Tibial artery (tissue), 4 donors: ENCODE measurements at regions not wholly inside any gene's neighbourhood (a gene's known extent, or its start where the extent isn't known, plus 50 kb on each side); places are given as distances from the start of the nearest gene placed in this dataset.

Experiments
- DNase-seq, 2 donors: peaks; one replicate each; pipeline ENCODE4 v3.0.0-alpha.2; 2019
- H3K27ac ChIP-seq, 2 donors: fragments of 200-600 bp; sonication (generic) in 1 of 2; 1 replicate in 1 of 2; 2 replicates in 1 of 2; pipeline ENCODE4 v1.5.1; 2018 to 2019; ENCODE audit warnings: mild to moderate bottlenecking in 1 of 2
- H3K27me3 ChIP-seq, 2 donors: fragments of 200-600 bp; sonication (generic) in 1 of 2; one replicate each; pipeline versions ENCODE4 v1.5.1 to v1.6.0; 2016 to 2019
- H3K36me3 ChIP-seq, 3 donors: fragments of 200-600 bp; sonication (generic) in 2 of 3; one replicate each; pipeline ENCODE4 v1.5.1; 2016 to 2019; ENCODE audit warnings: mild to moderate bottlenecking in 2 of 3
- H3K4me1 ChIP-seq, 4 donors: fragments of 200-600 bp; sonication (generic) in 2 of 4; 1 replicate in 3 of 4; 2 replicates in 1 of 4; pipeline ENCODE4 v1.5.1; 2016 to 2019
- H3K4me3 ChIP-seq, 2 donors: fragments of 200-600 bp; sonication (generic) in 1 of 2; 1 replicate in 1 of 2; 2 replicates in 1 of 2; pipeline ENCODE4 v1.5.1; 2018 to 2019; ENCODE audit warnings: mild to moderate bottlenecking in 2 of 2
- H3K9me3 ChIP-seq, 3 donors: fragments of 200-600 bp; sonication (generic) in 1 of 3; one replicate each; pipeline ENCODE4 v1.5.1; 2016 to 2019
- intact Hi-C: fragments of 100-400 bp; cut with DNase I; formaldehyde crosslinking; loops from one replicate; pipeline ENCODE4 v1.15.0; 2023; ENCODE audit warnings: low total_unique reads
- TF ChIP-seq, protein P1 (sequence below), 2 experiments: fragments of 200-600 bp in 1 of 2; fragments of 450-650 bp in 1 of 2; IDR thresholded peaks; one replicate each; pipeline ENCODE4 v1.5.1; 2017 to 2019; ENCODE audit warnings: antibody characterized with exemption in 2 of 2, mild to moderate bottlenecking in 1 of 2, moderate library complexity in 1 of 2

DNA sequence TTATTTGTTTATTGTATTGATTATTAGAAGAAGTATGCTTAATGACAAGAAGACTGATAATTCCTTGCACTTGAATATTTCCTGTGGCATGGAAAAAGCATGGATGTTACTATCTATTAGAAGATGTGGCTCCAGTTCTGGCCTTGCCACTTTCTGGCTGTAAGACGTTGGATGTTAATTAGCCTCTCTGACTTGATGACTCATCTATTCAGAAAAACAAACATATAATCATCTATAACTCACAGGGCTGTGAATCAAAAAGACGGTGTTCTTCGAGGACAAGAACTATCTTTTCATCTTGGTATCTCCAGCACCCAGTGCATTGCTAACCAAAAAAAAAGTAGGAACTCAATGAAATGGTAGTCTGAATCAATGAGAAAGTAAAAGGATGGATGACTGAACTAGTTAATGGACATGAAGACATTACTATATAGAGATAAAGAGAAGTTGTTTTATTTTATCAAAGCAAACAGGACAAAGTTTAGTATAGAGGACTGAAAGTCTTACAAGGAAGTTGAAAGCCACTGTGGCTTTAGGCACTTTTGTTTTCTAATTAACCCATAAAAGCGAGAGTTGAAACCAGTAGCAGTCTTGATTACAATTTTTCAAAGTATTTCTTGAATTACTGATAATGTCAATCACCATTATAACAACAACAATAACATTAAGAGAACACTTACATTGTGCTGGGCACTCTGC is 145.3 kb downstream of the RND3 start:
- DNase-seq, result no peak
- TF ChIP-seq, protein P1, sequence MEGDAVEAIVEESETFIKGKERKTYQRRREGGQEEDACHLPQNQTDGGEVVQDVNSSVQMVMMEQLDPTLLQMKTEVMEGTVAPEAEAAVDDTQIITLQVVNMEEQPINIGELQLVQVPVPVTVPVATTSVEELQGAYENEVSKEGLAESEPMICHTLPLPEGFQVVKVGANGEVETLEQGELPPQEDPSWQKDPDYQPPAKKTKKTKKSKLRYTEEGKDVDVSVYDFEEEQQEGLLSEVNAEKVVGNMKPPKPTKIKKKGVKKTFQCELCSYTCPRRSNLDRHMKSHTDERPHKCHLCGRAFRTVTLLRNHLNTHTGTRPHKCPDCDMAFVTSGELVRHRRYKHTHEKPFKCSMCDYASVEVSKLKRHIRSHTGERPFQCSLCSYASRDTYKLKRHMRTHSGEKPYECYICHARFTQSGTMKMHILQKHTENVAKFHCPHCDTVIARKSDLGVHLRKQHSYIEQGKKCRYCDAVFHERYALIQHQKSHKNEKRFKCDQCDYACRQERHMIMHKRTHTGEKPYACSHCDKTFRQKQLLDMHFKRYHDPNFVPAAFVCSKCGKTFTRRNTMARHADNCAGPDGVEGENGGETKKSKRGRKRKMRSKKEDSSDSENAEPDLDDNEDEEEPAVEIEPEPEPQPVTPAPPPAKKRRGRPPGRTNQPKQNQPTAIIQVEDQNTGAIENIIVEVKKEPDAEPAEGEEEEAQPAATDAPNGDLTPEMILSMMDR (IDR thresholded peaks at IDR 0.05), result no peak
- Histone ChIP-seq H3K36me3 (no peaks in the 10 kb centered on the region), H3K4me3 (no peak overlapping the region), H3K9me3 (no peaks in the 10 kb centered on the region), H3K4me1 (peaks cover 0 to 31% (median 13%) of the 10 kb centered on the region in 4 donors), H3K27me3 (no peaks in the 10 kb centered on the region), H3K27ac (peak overlapping the region in 1 of 2 donors; percentile 61)
- intact Hi-C loops, result no loop called here

DNA sequence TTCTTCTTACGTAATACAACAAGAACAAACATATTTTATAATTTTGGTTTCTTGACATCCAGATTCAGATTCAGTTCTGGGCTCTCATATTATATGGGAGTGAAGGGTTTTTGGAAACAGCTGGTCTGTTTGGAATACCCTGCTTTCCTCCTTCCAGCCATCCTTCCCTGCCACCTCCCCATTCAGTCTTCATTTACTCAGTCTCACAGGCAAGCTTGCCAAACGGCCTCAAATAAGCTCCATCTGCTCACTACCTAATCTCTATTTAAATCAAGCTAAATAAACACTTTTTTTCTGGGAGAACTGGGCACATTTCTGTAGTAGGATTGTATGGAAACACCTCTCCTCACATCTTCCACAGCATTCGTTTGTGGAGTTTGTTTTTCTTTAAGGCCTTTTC is 147.5 kb downstream of the RND3 start:
- Histone ChIP-seq H3K9me3 (no peaks in the 10 kb centered on the region), H3K4me1 (peaks cover 0 to 31% (median 13%) of the 10 kb centered on the region in 4 donors), H3K27me3 (no peaks in the 10 kb centered on the region), H3K36me3 (no peaks in the 10 kb centered on the region), H3K4me3 (no peak overlapping the region), H3K27ac (peak overlapping the region; percentile 21 to 45)
- TF ChIP-seq, protein P1 (IDR thresholded peaks at IDR 0.05), result no peak
- intact Hi-C loops, result no loop called here
- DNase-seq, result no peak

DNA sequence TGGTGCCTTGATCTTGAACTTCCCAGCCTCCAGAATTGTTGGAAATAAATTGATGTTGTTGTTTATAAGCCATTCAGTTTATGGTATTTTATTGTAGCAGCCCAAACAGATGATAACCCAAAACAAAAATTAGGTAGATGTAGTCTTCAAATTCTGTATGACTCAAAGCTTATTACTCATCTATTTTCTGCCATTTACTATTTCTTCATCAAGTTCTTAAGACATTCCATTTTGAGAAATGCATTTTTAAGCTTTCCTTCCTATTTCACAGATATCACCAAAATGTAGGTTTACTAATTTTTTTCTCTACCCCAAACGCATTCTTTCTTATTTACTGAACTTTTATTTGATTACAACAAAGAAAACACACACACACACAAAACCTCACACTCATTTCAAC is 148.2 kb downstream of the RND3 start:
- Histone ChIP-seq H3K4me3 (no peak overlapping the region), H3K27me3 (no peaks in the 10 kb centered on the region), H3K27ac (peak overlapping the region in 1 of 2 donors; percentile 45), H3K36me3 (no peaks in the 10 kb centered on the region), H3K9me3 (no peaks in the 10 kb centered on the region), H3K4me1 (peaks cover 0 to 31% (median 13%) of the 10 kb centered on the region in 4 donors)
- DNase-seq, result no peak
- intact Hi-C loops, result no loop called here
- TF ChIP-seq, protein P1 (IDR thresholded peaks at IDR 0.05), result no peak

DNA sequence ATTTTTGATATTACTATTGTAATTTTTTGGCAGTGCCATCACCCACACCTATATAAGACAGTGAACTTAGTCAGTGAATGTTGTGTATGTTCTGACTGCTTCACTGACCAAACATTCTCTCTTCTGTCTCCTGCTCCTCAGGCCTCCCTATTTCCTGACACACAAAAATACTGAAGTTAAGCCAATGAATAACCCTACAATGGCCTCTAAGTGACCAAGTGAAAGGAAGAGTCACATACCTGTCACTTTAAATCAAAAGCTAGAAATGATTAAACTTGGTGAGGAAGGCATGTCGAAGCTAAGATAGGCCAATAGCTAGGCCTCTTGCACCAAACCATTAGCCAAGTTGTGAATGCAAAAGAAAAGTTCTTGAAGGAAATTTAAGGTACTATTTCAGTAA is 151.9 kb downstream of the RND3 start:
- TF ChIP-seq, protein P1 (IDR thresholded peaks at IDR 0.05), result no peak
- DNase-seq, result no peak
- H3K4me1 ChIP-seq, result peaks cover 0 to 31% (median 8%) of the 10 kb centered on the region in 4 donors
- no peaks in the 10 kb centered on the region for H3K9me3 ChIP-seq
- intact Hi-C loops, result no loop called here
- no peaks in the 10 kb centered on the region for H3K36me3 ChIP-seq
- H3K4me3 ChIP-seq, result no peak overlapping the region
- H3K27ac ChIP-seq, result no peak overlapping the region
- no peaks in the 10 kb centered on the region for H3K27me3 ChIP-seq

DNA sequence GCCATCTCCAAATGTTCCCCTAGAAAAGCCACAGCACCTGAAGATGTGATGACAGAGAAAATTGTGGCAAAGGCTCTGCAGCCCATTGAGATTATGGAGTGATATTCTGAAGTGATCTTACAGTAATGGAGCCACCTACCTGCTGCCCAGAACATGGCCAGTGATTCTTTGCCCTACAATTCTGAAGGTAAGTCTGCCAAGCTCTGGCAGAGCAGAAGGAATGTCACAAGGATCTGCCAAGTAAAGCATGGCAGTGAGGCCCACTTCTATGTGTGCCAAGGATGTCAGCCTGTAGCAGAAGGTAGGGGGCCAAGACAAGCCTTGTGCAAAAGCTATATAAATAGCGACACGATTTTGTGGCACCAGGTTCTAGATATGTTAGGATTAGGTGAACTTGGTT is 155.1 kb downstream of the RND3 start:
- Histone ChIP-seq H3K27ac (no peak overlapping the region), H3K27me3 (no peaks in the 10 kb centered on the region), H3K4me3 (no peak overlapping the region), H3K9me3 (no peaks in the 10 kb centered on the region), H3K36me3 (no peaks in the 10 kb centered on the region), H3K4me1 (peaks cover 0 to 17% (median 2%) of the 10 kb centered on the region in 4 donors)
- TF ChIP-seq, protein P1 (IDR thresholded peaks at IDR 0.05), result no peak
- DNase-seq, result no peak
- intact Hi-C loops, result no loop called here
